ENCODE measurements at regions not wholly inside any gene's neighbourhood (a gene's known extent, or its start where the extent isn't known, plus 50 kb on each side); places are given as distances from the start of the nearest gene placed in this dataset.

GRCh38 chr15:79538527-79538926, 106.4 kb downstream of the MINAR1 start:
- DNase-seq (ENCODE audit: low spot score) (no peak), ATAC-seq (ENCODE audit: low FRiP score) (no peak)
- TF ChIP-seq, protein P1, sequence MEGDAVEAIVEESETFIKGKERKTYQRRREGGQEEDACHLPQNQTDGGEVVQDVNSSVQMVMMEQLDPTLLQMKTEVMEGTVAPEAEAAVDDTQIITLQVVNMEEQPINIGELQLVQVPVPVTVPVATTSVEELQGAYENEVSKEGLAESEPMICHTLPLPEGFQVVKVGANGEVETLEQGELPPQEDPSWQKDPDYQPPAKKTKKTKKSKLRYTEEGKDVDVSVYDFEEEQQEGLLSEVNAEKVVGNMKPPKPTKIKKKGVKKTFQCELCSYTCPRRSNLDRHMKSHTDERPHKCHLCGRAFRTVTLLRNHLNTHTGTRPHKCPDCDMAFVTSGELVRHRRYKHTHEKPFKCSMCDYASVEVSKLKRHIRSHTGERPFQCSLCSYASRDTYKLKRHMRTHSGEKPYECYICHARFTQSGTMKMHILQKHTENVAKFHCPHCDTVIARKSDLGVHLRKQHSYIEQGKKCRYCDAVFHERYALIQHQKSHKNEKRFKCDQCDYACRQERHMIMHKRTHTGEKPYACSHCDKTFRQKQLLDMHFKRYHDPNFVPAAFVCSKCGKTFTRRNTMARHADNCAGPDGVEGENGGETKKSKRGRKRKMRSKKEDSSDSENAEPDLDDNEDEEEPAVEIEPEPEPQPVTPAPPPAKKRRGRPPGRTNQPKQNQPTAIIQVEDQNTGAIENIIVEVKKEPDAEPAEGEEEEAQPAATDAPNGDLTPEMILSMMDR (IDR thresholded peaks at IDR 0.05), result no peak

- no peak for DNase-seq (ENCODE audit: low spot score)
- ATAC-seq (ENCODE audit: low FRiP score), result no peak
- TF ChIP-seq, protein P1 (IDR thresholded peaks at IDR 0.05), result no peak
These were observed 107.3 kb downstream of the MINAR1 start for GRCh38 chr15:79539401-79539800.

DNA sequence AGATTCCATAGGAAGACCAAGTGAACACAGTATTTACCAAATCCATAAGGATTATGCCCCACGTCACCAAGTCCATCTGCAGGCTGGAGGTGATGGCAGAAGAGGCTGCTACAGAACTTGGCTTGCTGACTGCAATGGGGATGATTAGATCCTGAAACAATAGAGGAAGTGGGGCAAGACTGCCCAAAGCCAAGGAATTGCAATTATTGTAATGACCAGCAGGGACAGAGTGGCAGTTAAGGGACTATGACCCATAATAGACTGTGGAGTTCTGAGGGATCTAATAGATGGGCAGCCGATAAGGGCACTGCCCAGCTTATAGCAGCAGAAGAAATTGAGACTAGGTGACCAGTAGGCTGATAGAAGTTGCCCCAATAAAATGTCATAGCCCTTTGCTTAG, 108.4 kb downstream of the MINAR1 start:
- TF ChIP-seq, protein P1 (IDR thresholded peaks at IDR 0.05), result no peak
- ATAC-seq (ENCODE audit: low FRiP score), result no peak
- no peak for DNase-seq (ENCODE audit: low spot score)

DNA sequence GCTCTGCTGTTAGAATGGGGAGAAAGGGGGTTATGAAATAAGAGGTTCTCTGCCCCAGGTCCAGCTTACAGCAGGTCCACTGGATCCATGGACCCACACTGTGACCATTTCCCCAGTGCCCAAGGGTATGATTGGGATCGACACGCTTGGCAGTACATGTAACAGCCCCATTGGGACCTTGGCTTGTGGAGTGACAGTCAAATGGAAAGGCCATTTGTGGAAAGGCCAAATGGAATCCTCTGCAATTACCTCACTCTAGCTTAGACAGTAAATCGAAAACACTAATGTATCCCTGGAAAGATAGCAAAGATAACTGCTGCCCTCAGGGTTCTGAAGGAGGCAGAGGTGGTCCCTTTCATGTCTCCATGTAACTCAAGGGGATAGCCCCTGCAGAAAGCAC, 109.1 kb downstream of the MINAR1 start:
- TF ChIP-seq, protein P1 (IDR thresholded peaks at IDR 0.05), result no peak
- DNase-seq (ENCODE audit: low spot score) (no peak), ATAC-seq (ENCODE audit: low FRiP score) (no peak)

GRCh38 chr15:79543097-79543496, 111.0 kb downstream of the MINAR1 start:
- TF ChIP-seq, protein P1 (IDR thresholded peaks at IDR 0.05), result no peak
- ATAC-seq (ENCODE audit: low FRiP score) (no peak), DNase-seq (ENCODE audit: low spot score) (no peak)

DNA sequence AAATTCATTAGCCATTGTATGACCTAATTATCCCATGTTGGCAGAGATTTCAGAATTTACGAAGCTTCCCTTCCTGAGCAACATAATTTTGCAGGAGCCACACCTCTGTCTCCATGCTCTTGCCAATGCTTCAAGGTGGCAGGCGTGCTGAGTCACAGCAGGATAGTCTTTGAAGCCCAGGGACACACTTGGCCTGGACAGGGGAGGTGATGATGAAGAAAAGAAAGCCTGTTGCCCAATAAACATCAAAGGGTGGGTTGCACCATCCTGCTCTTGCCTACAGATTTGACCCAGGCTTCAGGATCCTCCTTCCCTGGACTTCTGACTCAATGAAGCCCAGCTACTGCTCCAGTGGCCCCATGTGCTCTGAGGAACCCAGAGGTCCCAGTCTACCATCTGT, 117.1 kb downstream of the MINAR1 start:
- no peak for DNase-seq (ENCODE audit: low spot score)
- TF ChIP-seq, protein P1 (IDR thresholded peaks at IDR 0.05), result no peak
- no peak for ATAC-seq (ENCODE audit: low FRiP score)

- no peak for DNase-seq (ENCODE audit: low spot score)
These were observed 128.2 kb downstream of the MINAR1 start for GRCh38 chr15:79560384-79560783.

More at GRCh38 chr15:79560384-79560783, 128.2 kb downstream of the MINAR1 start:
- no peak for ATAC-seq (ENCODE audit: low FRiP score)
- TF ChIP-seq, protein P1 (IDR thresholded peaks at IDR 0.05), result no peak
